ENCODE measurements at regions not wholly inside any gene's neighbourhood (a gene's known extent, or its start where the extent isn't known, plus 50 kb on each side); places are given as distances from the start of the nearest gene placed in this dataset.

DNA sequence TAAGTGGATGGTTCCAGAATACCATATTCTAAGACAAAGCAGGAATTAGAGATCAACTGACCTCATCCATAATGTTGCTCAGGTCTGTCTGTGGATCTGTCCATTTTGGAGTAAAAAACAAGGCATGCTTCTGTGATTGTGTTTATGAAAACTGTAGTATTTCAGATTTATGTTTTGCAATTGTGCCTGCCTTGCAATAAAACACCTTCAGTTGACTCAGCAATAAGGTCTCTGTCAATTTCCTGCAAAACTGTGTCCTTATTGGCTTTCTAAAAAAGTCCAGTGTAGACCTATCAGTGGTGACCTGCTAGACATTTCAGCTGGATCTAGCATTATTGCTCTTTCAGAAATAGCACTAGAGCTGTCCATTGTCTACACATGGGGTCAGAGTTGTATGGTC, 409.5 kb upstream of the AZI2 start:
- TF ChIP-seq, protein P1, sequence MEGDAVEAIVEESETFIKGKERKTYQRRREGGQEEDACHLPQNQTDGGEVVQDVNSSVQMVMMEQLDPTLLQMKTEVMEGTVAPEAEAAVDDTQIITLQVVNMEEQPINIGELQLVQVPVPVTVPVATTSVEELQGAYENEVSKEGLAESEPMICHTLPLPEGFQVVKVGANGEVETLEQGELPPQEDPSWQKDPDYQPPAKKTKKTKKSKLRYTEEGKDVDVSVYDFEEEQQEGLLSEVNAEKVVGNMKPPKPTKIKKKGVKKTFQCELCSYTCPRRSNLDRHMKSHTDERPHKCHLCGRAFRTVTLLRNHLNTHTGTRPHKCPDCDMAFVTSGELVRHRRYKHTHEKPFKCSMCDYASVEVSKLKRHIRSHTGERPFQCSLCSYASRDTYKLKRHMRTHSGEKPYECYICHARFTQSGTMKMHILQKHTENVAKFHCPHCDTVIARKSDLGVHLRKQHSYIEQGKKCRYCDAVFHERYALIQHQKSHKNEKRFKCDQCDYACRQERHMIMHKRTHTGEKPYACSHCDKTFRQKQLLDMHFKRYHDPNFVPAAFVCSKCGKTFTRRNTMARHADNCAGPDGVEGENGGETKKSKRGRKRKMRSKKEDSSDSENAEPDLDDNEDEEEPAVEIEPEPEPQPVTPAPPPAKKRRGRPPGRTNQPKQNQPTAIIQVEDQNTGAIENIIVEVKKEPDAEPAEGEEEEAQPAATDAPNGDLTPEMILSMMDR (IDR thresholded peaks at IDR 0.05; ENCODE audit: insufficient read depth, low read length, poor library complexity, severe bottlenecking) = no peak
- no peak for TF ChIP-seq EZH2phosphoT487 (conservative IDR thresholded peaks at IDR 0.05; ENCODE audit: low read length)
